ENCODE measurements at regions not wholly inside any gene's neighbourhood (a gene's known extent, or its start where the extent isn't known, plus 50 kb on each side); places are given as distances from the start of the nearest gene placed in this dataset.

DNA sequence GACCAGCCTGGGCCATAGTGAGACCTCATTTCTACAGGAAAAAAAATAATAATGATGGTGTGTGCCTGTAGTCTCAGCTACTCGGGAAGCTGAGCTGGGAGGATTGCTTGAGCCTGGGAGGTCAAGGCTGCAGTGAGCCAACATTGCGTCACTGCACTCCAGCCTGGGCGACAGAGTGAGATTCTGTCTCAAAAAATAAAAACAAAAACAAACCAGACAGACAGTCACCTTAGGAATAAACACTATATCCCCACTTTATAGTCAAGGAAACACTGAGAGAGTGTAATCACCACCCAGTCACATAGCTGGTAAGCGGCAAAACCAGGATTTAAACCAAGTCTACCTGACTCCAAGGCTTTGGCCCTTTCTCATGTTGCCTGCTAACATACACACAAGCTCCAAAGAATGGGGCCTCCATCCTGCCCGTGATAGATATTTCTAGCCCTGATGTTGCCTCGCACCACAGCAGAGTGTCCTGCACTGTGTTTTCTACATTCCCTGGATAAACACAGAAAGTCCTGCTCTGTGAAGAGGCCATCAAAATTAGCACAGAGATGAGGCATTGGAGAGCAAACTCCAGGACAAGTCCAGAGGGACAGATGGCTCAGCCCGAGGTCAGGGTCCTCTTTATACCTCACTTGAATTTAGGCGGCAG, 66.1 kb upstream of the SMURF2 start:
- TF ChIP-seq, protein P1, sequence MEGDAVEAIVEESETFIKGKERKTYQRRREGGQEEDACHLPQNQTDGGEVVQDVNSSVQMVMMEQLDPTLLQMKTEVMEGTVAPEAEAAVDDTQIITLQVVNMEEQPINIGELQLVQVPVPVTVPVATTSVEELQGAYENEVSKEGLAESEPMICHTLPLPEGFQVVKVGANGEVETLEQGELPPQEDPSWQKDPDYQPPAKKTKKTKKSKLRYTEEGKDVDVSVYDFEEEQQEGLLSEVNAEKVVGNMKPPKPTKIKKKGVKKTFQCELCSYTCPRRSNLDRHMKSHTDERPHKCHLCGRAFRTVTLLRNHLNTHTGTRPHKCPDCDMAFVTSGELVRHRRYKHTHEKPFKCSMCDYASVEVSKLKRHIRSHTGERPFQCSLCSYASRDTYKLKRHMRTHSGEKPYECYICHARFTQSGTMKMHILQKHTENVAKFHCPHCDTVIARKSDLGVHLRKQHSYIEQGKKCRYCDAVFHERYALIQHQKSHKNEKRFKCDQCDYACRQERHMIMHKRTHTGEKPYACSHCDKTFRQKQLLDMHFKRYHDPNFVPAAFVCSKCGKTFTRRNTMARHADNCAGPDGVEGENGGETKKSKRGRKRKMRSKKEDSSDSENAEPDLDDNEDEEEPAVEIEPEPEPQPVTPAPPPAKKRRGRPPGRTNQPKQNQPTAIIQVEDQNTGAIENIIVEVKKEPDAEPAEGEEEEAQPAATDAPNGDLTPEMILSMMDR (conservative IDR thresholded peaks at IDR 0.05; ENCODE audit: low read depth in 2 of 2): no peak
- TF ChIP-seq JUNB (IDR thresholded peaks at IDR 0.05; ENCODE audit: unreplicated experiment) (no peak), EZH2 (IDR thresholded peaks at IDR 0.05; ENCODE audit: low read depth, unreplicated experiment) (no peak), EZH2phosphoT487 (IDR thresholded peaks at IDR 0.05; ENCODE audit: unreplicated experiment) (no peak), POLR2AphosphoS5 (IDR thresholded peaks at IDR 0.05; ENCODE audit: low read depth) (no peak), STAT1 (IDR thresholded peaks at IDR 0.05; ENCODE audit: unreplicated experiment) (no peak), ZNF331 (CRISPR knock-in tag; IDR thresholded peaks at IDR 0.05; ENCODE audit: low read depth) (no peak)
- TF ChIP-seq, protein P2, sequence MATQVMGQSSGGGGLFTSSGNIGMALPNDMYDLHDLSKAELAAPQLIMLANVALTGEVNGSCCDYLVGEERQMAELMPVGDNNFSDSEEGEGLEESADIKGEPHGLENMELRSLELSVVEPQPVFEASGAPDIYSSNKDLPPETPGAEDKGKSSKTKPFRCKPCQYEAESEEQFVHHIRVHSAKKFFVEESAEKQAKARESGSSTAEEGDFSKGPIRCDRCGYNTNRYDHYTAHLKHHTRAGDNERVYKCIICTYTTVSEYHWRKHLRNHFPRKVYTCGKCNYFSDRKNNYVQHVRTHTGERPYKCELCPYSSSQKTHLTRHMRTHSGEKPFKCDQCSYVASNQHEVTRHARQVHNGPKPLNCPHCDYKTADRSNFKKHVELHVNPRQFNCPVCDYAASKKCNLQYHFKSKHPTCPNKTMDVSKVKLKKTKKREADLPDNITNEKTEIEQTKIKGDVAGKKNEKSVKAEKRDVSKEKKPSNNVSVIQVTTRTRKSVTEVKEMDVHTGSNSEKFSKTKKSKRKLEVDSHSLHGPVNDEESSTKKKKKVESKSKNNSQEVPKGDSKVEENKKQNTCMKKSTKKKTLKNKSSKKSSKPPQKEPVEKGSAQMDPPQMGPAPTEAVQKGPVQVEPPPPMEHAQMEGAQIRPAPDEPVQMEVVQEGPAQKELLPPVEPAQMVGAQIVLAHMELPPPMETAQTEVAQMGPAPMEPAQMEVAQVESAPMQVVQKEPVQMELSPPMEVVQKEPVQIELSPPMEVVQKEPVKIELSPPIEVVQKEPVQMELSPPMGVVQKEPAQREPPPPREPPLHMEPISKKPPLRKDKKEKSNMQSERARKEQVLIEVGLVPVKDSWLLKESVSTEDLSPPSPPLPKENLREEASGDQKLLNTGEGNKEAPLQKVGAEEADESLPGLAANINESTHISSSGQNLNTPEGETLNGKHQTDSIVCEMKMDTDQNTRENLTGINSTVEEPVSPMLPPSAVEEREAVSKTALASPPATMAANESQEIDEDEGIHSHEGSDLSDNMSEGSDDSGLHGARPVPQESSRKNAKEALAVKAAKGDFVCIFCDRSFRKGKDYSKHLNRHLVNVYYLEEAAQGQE (IDR thresholded peaks at IDR 0.05; ENCODE audit: unreplicated experiment): no peak
- TF ChIP-seq, protein P3, sequence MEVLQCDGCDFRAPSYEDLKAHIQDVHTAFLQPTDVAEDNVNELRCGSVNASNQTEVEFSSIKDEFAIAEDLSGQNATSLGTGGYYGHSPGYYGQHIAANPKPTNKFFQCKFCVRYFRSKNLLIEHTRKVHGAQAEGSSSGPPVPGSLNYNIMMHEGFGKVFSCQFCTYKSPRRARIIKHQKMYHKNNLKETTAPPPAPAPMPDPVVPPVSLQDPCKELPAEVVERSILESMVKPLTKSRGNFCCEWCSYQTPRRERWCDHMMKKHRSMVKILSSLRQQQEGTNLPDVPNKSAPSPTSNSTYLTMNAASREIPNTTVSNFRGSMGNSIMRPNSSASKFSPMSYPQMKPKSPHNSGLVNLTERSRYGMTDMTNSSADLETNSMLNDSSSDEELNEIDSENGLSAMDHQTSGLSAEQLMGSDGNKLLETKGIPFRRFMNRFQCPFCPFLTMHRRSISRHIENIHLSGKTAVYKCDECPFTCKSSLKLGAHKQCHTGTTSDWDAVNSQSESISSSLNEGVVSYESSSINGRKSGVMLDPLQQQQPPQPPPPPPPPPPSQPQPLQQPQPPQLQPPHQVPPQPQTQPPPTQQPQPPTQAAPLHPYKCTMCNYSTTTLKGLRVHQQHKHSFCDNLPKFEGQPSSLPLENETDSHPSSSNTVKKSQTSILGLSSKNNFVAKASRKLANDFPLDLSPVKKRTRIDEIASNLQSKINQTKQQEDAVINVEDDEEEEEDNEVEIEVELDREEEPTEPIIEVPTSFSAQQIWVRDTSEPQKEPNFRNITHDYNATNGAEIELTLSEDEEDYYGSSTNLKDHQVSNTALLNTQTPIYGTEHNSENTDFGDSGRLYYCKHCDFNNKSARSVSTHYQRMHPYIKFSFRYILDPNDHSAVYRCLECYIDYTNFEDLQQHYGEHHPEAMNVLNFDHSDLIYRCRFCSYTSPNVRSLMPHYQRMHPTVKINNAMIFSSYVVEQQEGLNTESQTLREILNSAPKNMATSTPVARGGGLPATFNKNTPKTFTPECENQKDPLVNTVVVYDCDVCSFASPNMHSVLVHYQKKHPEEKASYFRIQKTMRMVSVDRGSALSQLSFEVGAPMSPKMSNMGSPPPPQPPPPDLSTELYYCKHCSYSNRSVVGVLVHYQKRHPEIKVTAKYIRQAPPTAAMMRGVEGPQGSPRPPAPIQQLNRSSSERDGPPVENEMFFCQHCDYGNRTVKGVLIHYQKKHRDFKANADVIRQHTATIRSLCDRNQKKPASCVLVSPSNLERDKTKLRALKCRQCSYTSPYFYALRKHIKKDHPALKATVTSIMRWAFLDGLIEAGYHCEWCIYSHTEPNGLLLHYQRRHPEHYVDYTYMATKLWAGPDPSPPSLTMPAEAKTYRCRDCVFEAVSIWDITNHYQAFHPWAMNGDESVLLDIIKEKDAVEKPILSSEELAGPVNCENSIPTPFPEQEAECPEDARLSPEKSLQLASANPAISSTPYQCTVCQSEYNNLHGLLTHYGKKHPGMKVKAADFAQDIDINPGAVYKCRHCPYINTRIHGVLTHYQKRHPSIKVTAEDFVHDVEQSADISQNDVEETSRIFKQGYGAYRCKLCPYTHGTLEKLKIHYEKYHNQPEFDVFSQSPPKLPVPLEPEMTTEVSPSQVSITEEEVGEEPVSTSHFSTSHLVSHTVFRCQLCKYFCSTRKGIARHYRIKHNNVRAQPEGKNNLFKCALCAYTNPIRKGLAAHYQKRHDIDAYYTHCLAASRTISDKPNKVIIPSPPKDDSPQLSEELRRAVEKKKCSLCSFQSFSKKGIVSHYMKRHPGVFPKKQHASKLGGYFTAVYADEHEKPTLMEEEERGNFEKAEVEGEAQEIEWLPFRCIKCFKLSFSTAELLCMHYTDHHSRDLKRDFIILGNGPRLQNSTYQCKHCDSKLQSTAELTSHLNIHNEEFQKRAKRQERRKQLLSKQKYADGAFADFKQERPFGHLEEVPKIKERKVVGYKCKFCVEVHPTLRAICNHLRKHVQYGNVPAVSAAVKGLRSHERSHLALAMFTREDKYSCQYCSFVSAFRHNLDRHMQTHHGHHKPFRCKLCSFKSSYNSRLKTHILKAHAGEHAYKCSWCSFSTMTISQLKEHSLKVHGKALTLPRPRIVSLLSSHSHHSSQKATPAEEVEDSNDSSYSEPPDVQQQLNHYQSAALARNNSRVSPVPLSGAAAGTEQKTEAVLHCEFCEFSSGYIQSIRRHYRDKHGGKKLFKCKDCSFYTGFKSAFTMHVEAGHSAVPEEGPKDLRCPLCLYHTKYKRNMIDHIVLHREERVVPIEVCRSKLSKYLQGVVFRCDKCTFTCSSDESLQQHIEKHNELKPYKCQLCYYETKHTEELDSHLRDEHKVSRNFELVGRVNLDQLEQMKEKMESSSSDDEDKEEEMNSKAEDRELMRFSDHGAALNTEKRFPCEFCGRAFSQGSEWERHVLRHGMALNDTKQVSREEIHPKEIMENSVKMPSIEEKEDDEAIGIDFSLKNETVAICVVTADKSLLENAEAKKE (CRISPR knock-in tag; IDR thresholded peaks at IDR 0.05): no peak

Measured in GM23338 (cell line).